ENCODE measurements at regions not wholly inside any gene's neighbourhood (a gene's known extent, or its start where the extent isn't known, plus 50 kb on each side); places are given as distances from the start of the nearest gene placed in this dataset.

GRCh38 chr21:14814282-14814681, 250.5 kb downstream of the NRIP1 start:
- no peak for TF ChIP-seq POLR2A (IDR thresholded peaks at IDR 0.05; ENCODE audit: low read depth, low read length)
- TF ChIP-seq TAF1 (IDR thresholded peaks at IDR 0.05; ENCODE audit: borderline replicate concordance, low read depth, low read length), result no peak
- no peak for TF ChIP-seq POLR2AphosphoS5 (IDR thresholded peaks at IDR 0.05; ENCODE audit: low read depth, low read length)
